Vagina (tissue), 2 donors: ENCODE measurements at regions not wholly inside any gene's neighbourhood (a gene's known extent, or its start where the extent isn't known, plus 50 kb on each side); places are given as distances from the start of the nearest gene placed in this dataset.

Experiments
- CTCF ChIP-seq, 3 experiments: fragments of 450-650 bp in 2 of 3; fragments of 200-600 bp in 1 of 3; sonication (generic) in 1 of 3; IDR thresholded peaks; one replicate each; pipeline ENCODE4 v1.5.1; 2017 to 2019; ENCODE audit warnings: antibody characterized with exemption in 3 of 3, mild to moderate bottlenecking in 2 of 3, moderate library complexity in 2 of 3
- POLR2A ChIP-seq, 2 donors: fragments of 450-650 bp; IDR thresholded peaks; one replicate each; pipeline ENCODE4 v1.6.1; 2017; ENCODE audit warnings: antibody characterized with exemption in 2 of 2, mild to moderate bottlenecking in 2 of 2, moderate library complexity in 2 of 2

- TF ChIP-seq CTCF (IDR thresholded peaks at IDR 0.05): no peak
- TF ChIP-seq POLR2A (IDR thresholded peaks at IDR 0.05): no peak
Observed at GRCh38 chr16:59259074-59259949, 525.2 kb upstream of the GOT2 start.
